Brain microvascular endothelial cell (primary cell): ENCODE measurements at regions not wholly inside any gene's neighbourhood (a gene's known extent, or its start where the extent isn't known, plus 50 kb on each side); places are given as distances from the start of the nearest gene placed in this dataset.
A peak's percentile ranks its signal among the peaks of the same experiment; 100 is the strongest.

Source experiments
- DNase-seq: peaks from one replicate; pipeline ENCODE4 v3.0.0-alpha.2; 2020
- H3K27ac ChIP-seq: fragments of 250-450 bp; sonication (Bioruptor Pico); 2 replicates; pipeline ENCODE4 v1.5.1; 2020; ENCODE audit warnings: mild to moderate bottlenecking, moderate library complexity
- H3K27me3 ChIP-seq: fragments of 250-450 bp; sonication (Bioruptor Pico); replicated peaks from 2 replicates; pipeline ENCODE4 v1.5.1; 2020; ENCODE audit warnings: mild to moderate bottlenecking
- H3K36me3 ChIP-seq: fragments of 250-450 bp; sonication (Bioruptor Pico); replicated peaks from 2 replicates; pipeline ENCODE4 v1.5.1; 2020; ENCODE audit warnings: mild to moderate bottlenecking
- H3K4me3 ChIP-seq: 2 replicates; pipeline ENCODE4 v1.5.1; 2011; ENCODE audit warnings: low read depth, mild to moderate bottlenecking, control low read depth, low read length, moderate library complexity
- in situ Hi-C: cut with HindIII; loops from 2 replicates; pipeline ENCODE4 v1.10.0; 2017; ENCODE audit warnings: low sequenced_read_pairs, low pct_ligation_motif_present
- TF ChIP-seq, protein P1 (sequence below): IDR thresholded peaks from 2 replicates; pipeline ENCODE4 v1.5.1; 2011; ENCODE audit warnings: low read depth, mild to moderate bottlenecking, moderate library complexity, low read length, control low read depth, inconsistent platforms; ENCODE audit errors: missing control alignments

DNA sequence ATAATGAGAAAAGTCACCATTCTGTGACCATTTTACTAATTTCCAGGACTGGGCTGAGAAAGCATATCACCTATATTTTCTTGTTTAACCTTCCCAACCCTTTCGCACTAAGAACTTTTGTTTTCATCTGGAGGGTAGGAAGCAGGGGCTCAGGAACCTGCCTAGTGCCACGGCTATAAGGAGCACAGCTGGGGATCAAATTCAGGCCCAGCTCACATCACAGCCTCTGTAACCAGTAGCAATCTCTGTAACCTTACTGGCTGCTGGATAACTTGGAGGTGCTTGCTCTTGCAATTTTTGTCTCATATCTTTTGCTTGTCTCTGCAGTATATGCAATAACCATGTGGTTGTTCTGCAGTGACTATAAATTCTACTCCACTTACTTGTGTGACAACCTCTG lies 62.0 kb downstream of the PABIR2 start:
- Histone ChIP-seq H3K27ac (no peak overlapping the region), H3K27me3 (no peaks in the 10 kb centered on the region), H3K36me3 (no peaks in the 10 kb centered on the region), H3K4me3 (no peak overlapping the region)
- in situ Hi-C loops, result no loop called here
- TF ChIP-seq, protein P1, sequence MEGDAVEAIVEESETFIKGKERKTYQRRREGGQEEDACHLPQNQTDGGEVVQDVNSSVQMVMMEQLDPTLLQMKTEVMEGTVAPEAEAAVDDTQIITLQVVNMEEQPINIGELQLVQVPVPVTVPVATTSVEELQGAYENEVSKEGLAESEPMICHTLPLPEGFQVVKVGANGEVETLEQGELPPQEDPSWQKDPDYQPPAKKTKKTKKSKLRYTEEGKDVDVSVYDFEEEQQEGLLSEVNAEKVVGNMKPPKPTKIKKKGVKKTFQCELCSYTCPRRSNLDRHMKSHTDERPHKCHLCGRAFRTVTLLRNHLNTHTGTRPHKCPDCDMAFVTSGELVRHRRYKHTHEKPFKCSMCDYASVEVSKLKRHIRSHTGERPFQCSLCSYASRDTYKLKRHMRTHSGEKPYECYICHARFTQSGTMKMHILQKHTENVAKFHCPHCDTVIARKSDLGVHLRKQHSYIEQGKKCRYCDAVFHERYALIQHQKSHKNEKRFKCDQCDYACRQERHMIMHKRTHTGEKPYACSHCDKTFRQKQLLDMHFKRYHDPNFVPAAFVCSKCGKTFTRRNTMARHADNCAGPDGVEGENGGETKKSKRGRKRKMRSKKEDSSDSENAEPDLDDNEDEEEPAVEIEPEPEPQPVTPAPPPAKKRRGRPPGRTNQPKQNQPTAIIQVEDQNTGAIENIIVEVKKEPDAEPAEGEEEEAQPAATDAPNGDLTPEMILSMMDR, result no peak
- DNase-seq, result no peak

DNA sequence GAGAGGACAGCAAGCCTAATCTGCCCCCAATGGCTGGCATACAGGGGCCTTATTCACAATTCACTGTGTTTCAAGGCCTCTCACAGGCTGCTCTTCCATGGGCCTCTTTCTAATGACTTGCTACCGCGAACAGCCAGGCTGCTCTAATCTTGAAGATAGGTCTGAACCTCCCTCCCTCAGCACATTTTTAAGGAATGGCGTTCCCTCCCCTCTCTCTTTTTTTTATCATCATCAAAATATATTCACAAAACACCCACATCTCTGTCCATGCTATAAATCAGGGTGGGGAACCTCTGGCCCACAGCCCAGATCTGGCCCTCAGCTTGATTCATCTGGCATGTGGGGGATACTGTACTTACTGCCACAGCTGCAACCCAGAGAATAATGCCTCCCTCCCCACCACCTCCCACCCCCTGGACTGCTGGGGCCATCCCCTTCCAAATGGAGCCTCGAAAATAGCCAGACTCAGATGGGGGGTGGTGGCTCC lies 62.5 kb downstream of the PABIR2 start:
- no peak overlapping the region for H3K27ac ChIP-seq
- TF ChIP-seq, protein P1, result no peak
- H3K4me3 ChIP-seq, result no peak overlapping the region
- in situ Hi-C loops, result no loop called here
- no peak for DNase-seq
- H3K36me3 ChIP-seq, result no peaks in the 10 kb centered on the region
- no peaks in the 10 kb centered on the region for H3K27me3 ChIP-seq

DNA sequence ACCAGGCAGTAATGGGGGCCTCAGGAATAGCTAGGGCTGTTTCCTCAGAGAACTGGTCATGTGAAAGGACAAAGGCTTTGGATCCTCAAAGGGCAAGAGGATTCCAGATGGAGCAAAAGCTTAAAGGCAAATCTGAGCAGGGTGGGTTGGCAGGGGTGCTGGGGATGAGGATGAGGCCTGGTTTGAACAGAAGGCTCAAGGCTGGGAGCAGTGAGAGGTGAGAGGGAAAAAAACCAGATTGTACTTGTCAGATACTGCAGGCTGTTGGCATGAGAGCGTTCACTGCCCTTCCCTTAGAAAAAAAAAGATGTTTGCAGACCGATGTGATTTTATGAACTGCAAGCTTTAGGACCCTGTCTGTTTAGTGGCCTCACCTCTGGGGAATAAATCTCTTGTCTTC lies 63.4 kb downstream of the PABIR2 start:
- no peak for DNase-seq
- H3K27ac ChIP-seq, result no peak overlapping the region
- TF ChIP-seq, protein P1, result no peak
- H3K27me3 ChIP-seq, result no peaks in the 10 kb centered on the region
- H3K36me3 ChIP-seq, result no peaks in the 10 kb centered on the region
- in situ Hi-C loops, result no loop called here
- H3K4me3 ChIP-seq, result no peak overlapping the region

DNA sequence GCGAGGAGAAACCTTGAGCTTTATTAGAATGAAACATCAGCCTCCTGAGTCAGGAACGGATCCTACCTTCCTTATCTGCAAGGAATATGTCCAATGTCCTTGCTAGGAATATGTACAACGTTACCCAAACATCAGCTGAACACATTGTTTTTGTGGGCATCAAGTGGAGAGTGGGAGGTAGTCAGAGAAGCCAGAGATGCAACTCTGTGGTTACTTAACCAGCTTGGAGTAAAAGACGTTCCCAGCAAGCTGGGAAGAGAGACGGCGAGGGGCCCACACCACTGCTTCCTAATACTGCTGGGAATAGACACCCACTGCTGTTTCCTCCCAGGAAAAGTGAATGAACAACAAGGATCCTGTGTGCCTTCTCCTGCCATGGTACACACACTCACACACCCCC lies 64.3 kb downstream of the PABIR2 start:
- Histone ChIP-seq H3K4me3 (no peak overlapping the region), H3K36me3 (no peaks in the 10 kb centered on the region), H3K27me3 (no peaks in the 10 kb centered on the region), H3K27ac (no peak overlapping the region)
- DNase-seq, result no peak
- TF ChIP-seq, protein P1, result no peak
- in situ Hi-C loops, result no loop called here

DNA sequence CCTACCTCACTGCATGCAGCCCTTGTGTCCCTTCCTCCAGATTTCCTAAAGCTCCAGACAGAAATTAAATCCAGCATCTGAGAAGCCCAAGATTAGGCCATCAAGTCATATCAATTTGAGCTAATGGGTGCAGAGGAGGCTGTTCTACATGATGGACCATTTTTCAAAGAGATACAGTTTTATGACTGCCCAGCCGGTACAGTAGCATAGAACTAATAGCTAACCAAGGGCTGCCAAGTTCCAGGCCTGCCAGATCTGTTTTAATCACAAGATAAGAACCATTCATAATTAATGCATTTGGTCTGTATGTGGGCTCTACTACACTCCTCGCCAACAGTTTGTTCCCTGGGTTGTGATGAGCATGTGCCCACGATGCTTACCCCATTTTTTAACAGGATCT lies 64.9 kb downstream of the PABIR2 start:
- in situ Hi-C loops, result no loop called here
- Histone ChIP-seq H3K4me3 (no peak overlapping the region), H3K36me3 (no peaks in the 10 kb centered on the region), H3K27ac (no peak overlapping the region), H3K27me3 (no peaks in the 10 kb centered on the region)
- TF ChIP-seq, protein P1, result no peak
- no peak for DNase-seq

DNA sequence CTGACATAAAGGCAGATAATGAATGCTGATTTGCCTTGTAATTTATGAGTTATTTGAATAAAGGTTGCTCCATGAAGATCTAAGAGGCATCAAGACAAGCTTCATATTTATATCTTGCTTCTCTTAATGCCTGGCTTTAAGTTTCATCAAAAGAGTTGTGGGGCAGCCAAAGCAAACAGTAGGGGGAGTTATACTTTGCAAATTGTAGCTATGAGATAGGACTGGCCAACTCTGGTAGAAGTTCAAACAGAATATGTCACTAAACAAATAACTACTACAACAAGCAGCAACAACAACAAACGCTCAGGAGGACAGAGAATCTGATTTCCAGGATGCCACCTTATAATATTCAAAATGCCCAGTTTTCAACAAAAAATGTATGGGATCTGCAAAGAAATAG lies 69.1 kb upstream of the PLAC1 start:
- peak; percentile 16 for DNase-seq
- Histone ChIP-seq H3K36me3 (no peaks in the 10 kb centered on the region), H3K27me3 (no peaks in the 10 kb centered on the region), H3K27ac (no peak overlapping the region), H3K4me3 (no peak overlapping the region)
- in situ Hi-C loops, result no loop called here
- TF ChIP-seq, protein P1, result peak; percentile 27
